CD14-positive monocyte (primary cell): ENCODE measurements at regions not wholly inside any gene's neighbourhood (a gene's known extent, or its start where the extent isn't known, plus 50 kb on each side); places are given as distances from the start of the nearest gene placed in this dataset.

ENCODE experiments used
- DNase-seq, 3 donors: peaks; one replicate each; pipeline ENCODE4 v3.0.0-alpha.2; 2011 to 2022
- H2AFZ ChIP-seq: 2 replicates; pipeline ENCODE4 v1.6.0; 2012; ENCODE audit warnings: mild to moderate bottlenecking, low read depth, low read length, inconsistent platforms; ENCODE audit not compliant: insufficient read depth, poor library complexity, severe bottlenecking
- H3K27ac ChIP-seq, 2 donors: 1 replicate in 1 of 2; 2 replicates in 1 of 2; pipeline ENCODE4 v1.5.1; 2012 to 2013; ENCODE audit warnings: low read length in 2 of 2, control low read depth in 1 of 2, inconsistent platforms in 1 of 2, low read depth in 1 of 2, mild to moderate bottlenecking in 1 of 2
- H3K27me3 ChIP-seq, 2 donors: one replicate each; pipeline versions ENCODE4 v1.6.0 to v1.6.1; 2011 to 2013; ENCODE audit warnings: low read length in 2 of 2; ENCODE audit not compliant: control insufficient read depth in 2 of 2, insufficient read depth in 2 of 2
- H3K36me3 ChIP-seq, 2 donors: replicated peaks in 1 of 2; 1 replicate in 1 of 2; 2 replicates in 1 of 2; pipeline versions ENCODE4 v1.5.1 to v1.6.1; 2012 to 2013; ENCODE audit warnings: low read length in 2 of 2, control low read depth in 1 of 2, inconsistent platforms in 1 of 2, mild to moderate bottlenecking in 1 of 2; ENCODE audit not compliant: insufficient read depth in 2 of 2, control insufficient read depth in 1 of 2
- H3K4me1 ChIP-seq, 2 donors: 1 replicate in 1 of 2; 2 replicates in 1 of 2; pipeline versions ENCODE4 v1.5.1 to v1.6.1; 2012 to 2013; ENCODE audit warnings: low read length in 2 of 2, control low read depth in 1 of 2, inconsistent platforms in 1 of 2, mild to moderate bottlenecking in 1 of 2, moderate library complexity in 1 of 2; ENCODE audit not compliant: insufficient read depth in 2 of 2, control insufficient read depth in 1 of 2
- H3K4me2 ChIP-seq: replicated peaks from 2 replicates; pipeline ENCODE3; 2012; ENCODE audit warnings: low read length, moderate library complexity, mild to moderate bottlenecking; ENCODE audit not compliant: poor library complexity, severe bottlenecking; ENCODE audit errors: extremely low read depth
- H3K4me3 ChIP-seq, 3 experiments: fragments of 200-600 bp in 1 of 3; sonication (generic) in 1 of 3; replicated peaks in 1 of 3; 1 replicate in 2 of 3; 2 replicates in 1 of 3; pipeline ENCODE4 v1.5.1; 2011 to 2013; ENCODE audit warnings: low read length in 3 of 3, mild to moderate bottlenecking in 3 of 3, control low read depth in 2 of 3, low read depth in 2 of 3, inconsistent platforms in 1 of 3, moderate library complexity in 1 of 3
- H3K79me2 ChIP-seq: 2 replicates; pipeline ENCODE4 v1.6.0; 2012; ENCODE audit warnings: mild to moderate bottlenecking, control low read depth, inconsistent platforms, low read length, moderate library complexity; ENCODE audit not compliant: insufficient read depth
- H3K9ac ChIP-seq: 2 replicates; pipeline ENCODE4 v1.6.0; 2017; ENCODE audit warnings: low read length, mild to moderate bottlenecking; ENCODE audit not compliant: insufficient read depth, poor library complexity, severe bottlenecking
- H3K9me3 ChIP-seq, 2 donors: replicated peaks in 1 of 2; 1 replicate in 1 of 2; 2 replicates in 1 of 2; pipeline versions ENCODE4 v1.5.1 to v1.6.1; 2012 to 2013; ENCODE audit warnings: low read length in 2 of 2, control low read depth in 1 of 2; ENCODE audit not compliant: control insufficient read depth in 1 of 2, insufficient read depth in 1 of 2
- H4K20me1 ChIP-seq: 2 replicates; pipeline ENCODE4 v1.6.0; 2012; ENCODE audit warnings: mild to moderate bottlenecking, low read length, control low read depth, moderate library complexity; ENCODE audit not compliant: insufficient read depth
- H3K27ac Mint-ChIP-seq, 7 donors: one replicate each; pipeline ENCODE4 v1.8.0; 2020; ENCODE audit warnings: mild to moderate bottlenecking in 7 of 7, mixed read lengths in 7 of 7, moderate library complexity in 6 of 7, inconsistent platforms in 2 of 7
- H3K27me3 Mint-ChIP-seq, 3 donors: one replicate each; pipeline ENCODE4 v1.8.0; 2021 to 2022; ENCODE audit warnings: low read depth in 3 of 3, mild to moderate bottlenecking in 3 of 3, mixed read lengths in 3 of 3, moderate library complexity in 3 of 3, inconsistent platforms in 1 of 3
- H3K36me3 Mint-ChIP-seq, 2 donors: one replicate each; pipeline ENCODE4 v1.8.0; 2020; ENCODE audit warnings: mixed read lengths in 2 of 2, inconsistent platforms in 1 of 2, mild to moderate bottlenecking in 1 of 2
- H3K4me1 Mint-ChIP-seq: one replicate; pipeline ENCODE4 v1.8.0; 2020; ENCODE audit warnings: mild to moderate bottlenecking, mixed read lengths
- H3K4me3 Mint-ChIP-seq, 2 donors: one replicate each; pipeline ENCODE4 v1.8.0; 2020; ENCODE audit warnings: mild to moderate bottlenecking in 2 of 2, mixed read lengths in 2 of 2, moderate library complexity in 1 of 2
- H3K9me3 Mint-ChIP-seq, 7 donors: one replicate each; pipeline ENCODE4 v1.8.0; 2020 to 2022; ENCODE audit warnings: mixed read lengths in 7 of 7, mild to moderate bottlenecking in 6 of 7, moderate library complexity in 6 of 7, inconsistent platforms in 2 of 7
- CTCF ChIP-seq: fragments of 200-600 bp; IDR thresholded peaks from one replicate; pipeline ENCODE4 v1.8.0; 2022; ENCODE audit warnings: antibody characterized with exemption, mild to moderate bottlenecking
- WGBS: methylation state at CpG from one replicate; pipeline ENCODE4 v1.1.5; 2013; ENCODE audit warnings: missing lambda C conversion rate; ENCODE audit not compliant: insufficient coverage; 5-methylcytosine and 5-hydroxymethylcytosine counted together
- intact Hi-C, 2 donors: fragments of 100-400 bp; cut with micrococcal nuclease; formaldehyde crosslinking; loops; one replicate each; pipeline versions ENCODE4 v1.15.0 to v1.15.1; 2023

DNA sequence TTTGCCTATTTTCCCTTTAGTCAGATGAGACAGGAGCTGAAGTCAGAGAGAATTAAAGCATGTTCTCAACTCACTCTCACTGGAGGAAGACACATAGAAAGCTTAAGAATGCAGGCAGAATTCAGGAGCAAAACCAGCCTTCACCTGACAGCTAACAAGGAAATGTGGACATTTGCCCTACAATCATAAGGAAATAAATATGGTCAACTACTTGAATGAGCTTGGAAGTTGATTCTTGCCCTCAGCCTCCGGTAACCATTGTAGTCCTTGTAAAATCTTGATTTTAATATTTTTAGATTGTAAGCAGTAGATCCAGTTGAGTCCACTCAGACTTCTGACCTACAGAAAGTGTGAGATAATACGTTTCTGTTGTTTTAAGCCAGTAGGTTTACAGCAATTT lies 752.5 kb upstream of the ZWINT start:
- H3K4me1 Mint-ChIP-seq, result no peaks in the 10 kb centered on the region
- no peaks in the 10 kb centered on the region for H3K36me3 Mint-ChIP-seq
- no peak overlapping the region for H2AFZ ChIP-seq
- DNase-seq, result no peak
- H3K27me3 Mint-ChIP-seq, result no peaks in the 10 kb centered on the region
- H3K4me1 ChIP-seq, result no peaks in the 10 kb centered on the region
- no peaks in the 10 kb centered on the region for H3K36me3 ChIP-seq
- H3K27ac Mint-ChIP-seq, result no peak overlapping the region
- TF ChIP-seq CTCF, result no peak
- H3K79me2 ChIP-seq, result no peaks in the 10 kb centered on the region
- no peak overlapping the region for H3K4me3 ChIP-seq
- no peaks in the 10 kb centered on the region for H3K27me3 ChIP-seq
- intact Hi-C loops, result no loop called here
- no peaks in the 10 kb centered on the region for H3K9me3 ChIP-seq
- no peak overlapping the region for H3K4me2 ChIP-seq
- H4K20me1 ChIP-seq, result no peaks in the 10 kb centered on the region
- H3K9me3 Mint-ChIP-seq, result peaks cover 0 to 1% (median 0%) of the 10 kb centered on the region in 7 donors
- 100% methylated on average over 1 of the region's 2 CpGs for WGBS
- H3K27ac ChIP-seq, result no peak overlapping the region
- no peak overlapping the region for H3K4me3 Mint-ChIP-seq
- no peak overlapping the region for H3K9ac ChIP-seq

- H2AFZ ChIP-seq, result no peak overlapping the region
- Mint-ChIP-seq H3K36me3 (no peaks in the 10 kb centered on the region), H3K27ac (no peak overlapping the region), H3K4me1 (no peaks in the 10 kb centered on the region), H3K9me3 (peaks cover 0 to 3% (median 0%) of the 10 kb centered on the region in 7 donors), H3K27me3 (no peaks in the 10 kb centered on the region), H3K4me3 (no peak overlapping the region)
- H3K27me3 ChIP-seq, result no peaks in the 10 kb centered on the region
- H3K9ac ChIP-seq, result no peak overlapping the region
- no peaks in the 10 kb centered on the region for H3K36me3 ChIP-seq
- no CpG with 5 or more reads among the region's 1 CpG for WGBS
- no peak overlapping the region for H3K4me3 ChIP-seq
- H3K4me1 ChIP-seq, result no peaks in the 10 kb centered on the region
- no peak for TF ChIP-seq CTCF
- DNase-seq, result no peak
- no peak overlapping the region for H3K4me2 ChIP-seq
- intact Hi-C loops, result no loop called here
- H3K27ac ChIP-seq, result no peak overlapping the region
- H3K9me3 ChIP-seq, result no peaks in the 10 kb centered on the region
- H4K20me1 ChIP-seq, result no peaks in the 10 kb centered on the region
- H3K79me2 ChIP-seq, result no peaks in the 10 kb centered on the region
Observed at GRCh38 chr10:57102236-57102635, 741.2 kb upstream of the ZWINT start.
